HFF-Myc (cell line): ENCODE measurements at regions not wholly inside any gene's neighbourhood (a gene's known extent, or its start where the extent isn't known, plus 50 kb on each side); places are given as distances from the start of the nearest gene placed in this dataset.
A peak's percentile ranks its signal among the peaks of the same experiment; 100 is the strongest.

Source experiments
- DNase-seq: peaks from one replicate; pipeline ENCODE4 v3.0.0-alpha.2; 2011; ENCODE audit warnings: low read depth; ENCODE audit errors: extremely low read depth
- H3K4me3 ChIP-seq: replicated peaks from 2 replicates; pipeline ENCODE4 v1.5.1; 2011; ENCODE audit warnings: low read depth, mild to moderate bottlenecking, control low read depth, low read length
- TF ChIP-seq, protein P1 (sequence below): IDR thresholded peaks from 2 replicates; pipeline ENCODE4 v1.5.1; 2012; ENCODE audit warnings: mild to moderate bottlenecking, low read depth, low read length, control low read depth; ENCODE audit errors: missing control alignments

GRCh38 chr7:142407939-142408570 lies 150.2 kb upstream of the PRSS58 start:
- TF ChIP-seq, protein P1, sequence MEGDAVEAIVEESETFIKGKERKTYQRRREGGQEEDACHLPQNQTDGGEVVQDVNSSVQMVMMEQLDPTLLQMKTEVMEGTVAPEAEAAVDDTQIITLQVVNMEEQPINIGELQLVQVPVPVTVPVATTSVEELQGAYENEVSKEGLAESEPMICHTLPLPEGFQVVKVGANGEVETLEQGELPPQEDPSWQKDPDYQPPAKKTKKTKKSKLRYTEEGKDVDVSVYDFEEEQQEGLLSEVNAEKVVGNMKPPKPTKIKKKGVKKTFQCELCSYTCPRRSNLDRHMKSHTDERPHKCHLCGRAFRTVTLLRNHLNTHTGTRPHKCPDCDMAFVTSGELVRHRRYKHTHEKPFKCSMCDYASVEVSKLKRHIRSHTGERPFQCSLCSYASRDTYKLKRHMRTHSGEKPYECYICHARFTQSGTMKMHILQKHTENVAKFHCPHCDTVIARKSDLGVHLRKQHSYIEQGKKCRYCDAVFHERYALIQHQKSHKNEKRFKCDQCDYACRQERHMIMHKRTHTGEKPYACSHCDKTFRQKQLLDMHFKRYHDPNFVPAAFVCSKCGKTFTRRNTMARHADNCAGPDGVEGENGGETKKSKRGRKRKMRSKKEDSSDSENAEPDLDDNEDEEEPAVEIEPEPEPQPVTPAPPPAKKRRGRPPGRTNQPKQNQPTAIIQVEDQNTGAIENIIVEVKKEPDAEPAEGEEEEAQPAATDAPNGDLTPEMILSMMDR, result no peak
- no peak overlapping the region for H3K4me3 ChIP-seq

GRCh38 chr7:142405122-142405765 lies 147.4 kb upstream of the PRSS58 start:
- TF ChIP-seq, protein P1, result no peak
- H3K4me3 ChIP-seq, result no peak overlapping the region
- no peak for DNase-seq

More at GRCh38 chr7:142407939-142408570, 150.2 kb upstream of the PRSS58 start:
- DNase-seq, result no peak

GRCh38 chr7:142401951-142402350 lies 144.1 kb upstream of the PRSS58 start:
- TF ChIP-seq, protein P1, result no peak
- no peak overlapping the region for H3K4me3 ChIP-seq
- DNase-seq, result no peak

GRCh38 chr7:142400042-142400533 lies 142.2 kb upstream of the PRSS58 start:
- TF ChIP-seq, protein P1, result no peak
- H3K4me3 ChIP-seq, result no peak overlapping the region

GRCh38 chr7:142391191-142391992 lies 133.5 kb upstream of the PRSS58 start:
- no peak for DNase-seq
- TF ChIP-seq, protein P1, result peak; percentile 52
- no peak overlapping the region for H3K4me3 ChIP-seq

More at GRCh38 chr7:142400042-142400533, 142.2 kb upstream of the PRSS58 start:
- no peak for DNase-seq

DNA sequence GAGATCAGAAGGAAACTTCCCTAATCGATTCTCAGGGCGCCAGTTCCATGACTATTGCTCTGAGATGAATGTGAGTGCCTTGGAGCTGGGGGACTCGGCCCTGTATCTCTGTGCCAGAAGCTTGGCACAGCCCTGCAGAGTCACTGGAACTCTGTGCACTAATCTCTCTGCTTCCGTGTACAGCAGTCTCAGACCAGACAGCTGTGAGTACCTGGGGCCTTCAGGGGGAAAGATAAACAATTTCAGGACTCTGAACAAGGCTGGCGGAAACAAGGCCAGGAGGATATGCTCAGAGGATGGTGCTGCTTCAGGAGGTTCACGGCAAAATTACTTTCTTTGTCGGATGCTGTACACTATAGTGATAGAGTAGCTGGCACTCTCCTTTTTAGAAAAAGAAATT lies 131.7 kb upstream of the PRSS58 start:
- DNase-seq, result no peak
- H3K4me3 ChIP-seq, result no peak overlapping the region
- TF ChIP-seq, protein P1, result no peak
